ENCODE measurements at regions not wholly inside any gene's neighbourhood (a gene's known extent, or its start where the extent isn't known, plus 50 kb on each side); places are given as distances from the start of the nearest gene placed in this dataset.
"Not testable (repeated sequence)": the region's sequence is repeated elsewhere in the genome, so short reads cannot be mapped to it uniquely, and the experiment has no call there.

DNA sequence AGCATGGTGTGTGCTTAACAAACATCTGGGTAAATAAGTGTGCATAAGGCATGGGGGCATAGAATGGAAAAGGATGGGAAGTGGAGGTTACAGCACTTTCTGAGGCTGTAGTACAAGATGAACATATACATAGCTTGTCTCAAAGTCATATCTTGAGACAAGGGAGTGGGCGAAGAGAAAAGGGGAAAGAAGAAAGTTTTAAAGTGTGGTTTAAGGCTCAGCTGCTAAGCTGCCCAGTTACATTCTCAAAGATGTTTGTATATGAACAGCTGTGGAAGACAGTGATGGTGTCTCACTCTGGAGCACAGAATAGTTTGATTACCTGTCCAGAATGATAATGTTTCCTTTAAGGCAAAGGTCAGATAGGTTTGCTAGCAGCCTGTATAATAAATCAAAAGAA is 61.9 kb upstream of the LANCL2 start:
- no peak for DNase-seq (ENCODE audit: low read depth)

DNA sequence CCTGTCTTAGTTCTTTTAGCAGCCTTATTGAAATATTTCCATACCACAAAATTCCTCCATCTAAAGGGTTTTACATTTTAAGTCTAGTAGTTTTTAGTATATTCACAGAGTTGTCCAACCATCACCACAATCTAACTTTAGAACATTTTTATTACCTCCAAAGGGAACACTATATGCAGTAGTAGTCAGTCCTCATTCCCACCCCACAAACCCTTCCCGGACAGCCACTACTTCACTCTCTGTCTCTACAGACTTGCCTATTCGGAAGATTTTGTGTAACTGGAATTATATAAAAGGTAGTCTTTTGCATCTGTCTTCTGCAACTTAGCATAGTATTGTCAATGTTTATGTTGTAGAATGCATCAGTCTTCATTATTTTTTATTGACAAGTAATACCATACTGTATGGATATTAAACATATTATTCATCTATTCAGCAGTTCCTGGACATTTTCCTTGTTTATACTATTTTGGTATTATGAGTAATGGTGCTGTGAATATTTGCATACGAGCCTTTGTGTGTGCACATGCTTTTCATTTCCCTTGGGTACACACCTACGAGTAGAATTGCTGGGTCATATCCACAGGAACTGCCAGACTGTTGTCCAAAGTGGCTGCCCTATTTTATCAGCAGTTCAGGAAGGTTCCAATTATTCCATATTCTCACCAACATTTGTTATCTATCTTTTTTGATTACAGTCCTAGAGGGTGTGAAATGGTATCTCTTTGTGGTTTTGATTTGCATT is 60.9 kb upstream of the LANCL2 start:
- DNase-seq (ENCODE audit: low read depth) = peak; percentile 31

DNA sequence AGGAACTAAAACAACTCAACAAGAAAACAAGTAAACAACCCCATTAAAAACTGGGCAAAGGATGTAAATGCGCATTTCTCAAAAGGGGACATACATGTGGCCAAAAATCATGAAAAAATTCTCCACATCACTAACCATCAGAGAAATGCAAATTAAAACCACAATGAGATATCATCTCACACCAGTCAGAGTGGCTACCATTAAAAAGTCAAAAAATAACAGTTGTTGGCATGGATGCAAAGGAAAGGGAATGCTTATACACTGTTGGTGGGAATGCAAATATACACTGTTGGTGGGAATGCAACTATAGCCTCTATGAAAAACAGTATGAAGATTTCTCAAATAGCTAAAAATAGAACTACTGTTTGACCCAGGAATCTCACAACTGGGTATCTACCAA is 60.0 kb upstream of the LANCL2 start:
- no peak for DNase-seq (ENCODE audit: low read depth)

DNA sequence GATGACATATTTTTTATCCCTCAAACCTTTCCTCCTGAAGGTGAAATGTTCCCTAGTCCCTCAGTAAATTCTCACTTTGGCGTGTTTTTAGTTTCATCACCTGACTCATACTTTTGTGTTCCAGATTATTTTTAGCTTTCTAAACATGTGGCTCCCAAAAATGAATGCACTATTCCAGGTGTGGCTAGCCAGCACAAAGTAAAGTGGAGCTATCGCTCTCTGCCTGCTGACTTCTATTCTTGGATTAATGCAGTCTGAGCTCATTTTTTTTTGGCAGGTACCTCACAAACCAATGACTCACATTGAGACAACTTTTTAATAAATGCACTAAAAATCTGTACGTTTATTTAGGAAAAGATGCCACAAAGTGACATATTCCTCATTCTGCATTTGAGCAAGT is 58.8 kb upstream of the LANCL2 start:
- peak; percentile 28 for DNase-seq (ENCODE audit: low read depth)

DNA sequence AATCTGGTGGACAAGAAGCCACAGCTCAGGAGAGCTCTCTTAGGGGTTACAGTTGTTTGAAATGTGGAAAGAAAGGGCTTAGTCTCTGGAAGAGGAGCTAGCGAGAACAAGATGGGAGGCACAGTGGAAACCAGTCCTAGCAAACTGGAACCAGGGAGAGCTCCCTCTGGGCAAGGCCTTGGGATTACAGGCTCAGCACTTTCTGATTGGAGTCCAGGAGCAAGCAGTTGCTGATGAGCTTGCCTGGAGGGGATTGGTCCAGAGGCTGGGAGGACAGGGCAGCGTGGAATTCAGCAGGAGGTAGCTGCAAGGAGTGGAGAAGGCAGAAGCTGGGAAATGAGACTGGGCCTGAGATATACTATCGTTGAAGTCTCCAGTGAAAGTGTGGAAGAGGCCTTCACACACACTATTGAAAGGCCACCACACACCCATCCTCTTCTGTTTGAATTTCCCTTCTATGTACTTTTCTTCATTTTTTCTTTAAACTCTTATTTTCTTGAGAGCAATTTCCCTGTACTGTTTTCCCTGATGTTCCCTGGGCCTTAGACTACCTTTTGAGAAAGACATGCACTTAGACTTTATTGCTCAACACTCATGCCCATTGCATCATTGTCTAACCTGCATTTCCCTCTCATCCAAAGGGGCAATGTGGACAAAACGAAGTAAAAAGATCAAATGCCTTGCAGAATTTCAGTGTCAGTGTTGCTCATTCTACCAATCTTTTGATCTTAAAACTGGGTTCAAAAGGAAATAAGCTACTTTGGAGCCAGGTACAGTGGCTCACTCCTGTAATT is 57.8 kb upstream of the LANCL2 start:
- peak; percentile 48 for DNase-seq (ENCODE audit: low read depth)

DNA sequence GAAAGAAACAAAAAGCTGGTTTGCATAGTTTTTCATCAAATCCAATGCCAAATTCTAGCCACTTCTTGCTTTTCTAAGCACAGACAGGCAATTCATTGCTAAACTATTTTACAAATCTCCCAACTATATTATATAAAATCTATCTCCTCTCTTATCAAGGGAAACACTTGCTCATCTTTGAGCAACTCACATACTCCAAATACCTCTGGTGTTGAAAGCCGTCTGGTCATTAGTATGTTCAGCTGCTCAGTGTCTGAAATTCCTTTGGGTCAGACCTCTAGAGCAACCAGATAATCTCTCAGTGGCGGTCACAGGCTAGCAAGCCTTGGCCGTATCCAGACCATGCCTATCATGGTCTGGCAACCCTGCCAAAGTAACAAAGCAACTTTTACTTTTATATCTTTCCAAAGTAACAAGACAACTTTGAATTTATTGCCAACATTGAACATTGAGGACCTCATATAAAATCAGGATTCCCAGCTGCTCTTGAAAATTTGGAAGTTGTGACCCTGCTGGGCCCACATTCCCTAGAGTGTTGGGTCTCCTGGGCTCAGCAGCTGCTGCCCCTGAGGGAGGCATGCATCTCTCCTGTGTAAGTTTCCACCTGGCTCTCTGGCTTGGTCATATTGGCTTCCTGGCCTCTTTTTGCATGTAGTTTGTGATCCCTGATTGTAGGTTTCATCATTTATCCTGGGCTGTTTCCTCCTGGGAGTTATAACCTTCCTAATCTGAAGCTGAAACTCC is 56.8 kb upstream of the LANCL2 start:
- DNase-seq (ENCODE audit: low read depth) = peak; percentile 98

DNA sequence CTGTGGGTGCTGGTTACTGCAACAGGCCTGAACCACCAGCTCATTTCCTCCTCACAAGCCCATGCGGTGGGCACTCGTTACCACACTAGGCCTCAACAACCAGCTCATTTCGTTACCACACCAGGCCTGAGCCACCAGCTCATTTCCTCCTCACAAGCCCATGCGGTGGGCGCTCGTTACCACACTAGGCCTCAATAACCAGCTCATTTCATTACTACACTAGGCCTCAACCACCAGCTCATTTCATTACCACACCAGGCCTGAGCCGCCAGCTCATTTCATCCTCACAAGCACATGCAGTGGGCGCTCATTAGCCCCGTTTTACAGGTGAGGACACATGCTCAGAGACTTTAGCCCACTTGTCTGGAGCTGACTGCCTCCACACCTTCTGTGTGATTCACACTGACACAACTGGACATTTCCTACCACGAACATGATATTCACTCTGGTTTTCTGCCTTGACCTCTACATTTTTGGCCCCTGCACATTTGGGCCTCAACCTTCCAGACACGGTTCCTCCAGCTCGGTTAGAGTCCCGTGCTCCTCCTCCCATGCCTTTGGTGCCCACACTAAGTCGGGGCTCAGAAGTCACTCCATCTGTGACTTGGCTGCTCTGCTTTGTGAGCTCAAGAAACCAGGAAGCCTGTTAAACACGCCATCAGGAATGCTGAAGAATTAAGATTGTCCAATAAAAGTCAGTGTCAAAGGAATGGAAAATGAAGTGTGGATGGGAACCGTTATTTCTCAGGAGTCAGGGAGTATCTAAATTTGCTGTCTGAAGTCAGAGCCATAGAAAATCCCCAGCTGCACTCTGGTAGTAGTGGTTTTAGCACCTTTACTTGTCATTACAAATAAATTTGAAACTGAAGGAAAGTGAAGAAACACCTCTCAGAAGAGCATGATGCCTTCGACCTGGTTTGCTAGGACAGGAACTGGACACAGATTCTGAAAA is 55.8 kb upstream of the LANCL2 start:
- peak; percentile 12 for DNase-seq (ENCODE audit: low read depth)

DNA sequence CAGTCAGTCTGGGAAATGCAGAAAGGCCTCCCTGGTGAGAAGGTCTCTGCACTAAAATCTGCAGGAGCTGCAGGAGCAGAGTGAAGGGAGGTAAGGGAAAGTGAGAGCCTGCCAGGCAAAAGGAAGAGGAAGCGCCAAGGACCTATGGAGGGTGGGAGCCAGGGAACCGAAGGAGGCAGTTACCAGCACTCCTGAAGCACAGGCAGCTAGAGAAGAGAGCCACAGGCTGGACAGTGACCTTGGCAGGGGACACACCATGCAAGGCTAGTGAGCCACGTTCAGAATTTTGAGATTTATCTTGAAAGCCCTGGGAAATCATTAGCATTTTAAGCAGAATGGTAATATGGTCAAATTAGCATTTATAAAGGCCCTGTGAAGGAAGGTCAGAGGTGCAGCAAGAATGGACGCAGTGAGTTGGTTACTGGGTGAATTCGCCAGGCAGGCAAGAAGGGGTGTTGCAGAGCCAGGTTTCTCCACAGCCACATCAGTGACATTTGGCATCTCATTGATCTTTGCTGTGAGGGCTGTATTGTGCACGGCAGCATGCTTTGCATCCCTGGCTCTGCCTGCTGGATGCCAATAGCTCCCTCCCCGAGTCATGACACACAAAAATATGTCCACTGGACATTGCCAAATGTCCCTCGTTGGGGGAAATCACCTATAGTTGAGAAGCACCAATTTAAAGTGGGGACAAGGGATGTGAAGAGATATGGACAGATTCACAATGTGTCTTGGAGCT is 54.7 kb upstream of the LANCL2 start:
- no peak for DNase-seq (ENCODE audit: low read depth)

DNA sequence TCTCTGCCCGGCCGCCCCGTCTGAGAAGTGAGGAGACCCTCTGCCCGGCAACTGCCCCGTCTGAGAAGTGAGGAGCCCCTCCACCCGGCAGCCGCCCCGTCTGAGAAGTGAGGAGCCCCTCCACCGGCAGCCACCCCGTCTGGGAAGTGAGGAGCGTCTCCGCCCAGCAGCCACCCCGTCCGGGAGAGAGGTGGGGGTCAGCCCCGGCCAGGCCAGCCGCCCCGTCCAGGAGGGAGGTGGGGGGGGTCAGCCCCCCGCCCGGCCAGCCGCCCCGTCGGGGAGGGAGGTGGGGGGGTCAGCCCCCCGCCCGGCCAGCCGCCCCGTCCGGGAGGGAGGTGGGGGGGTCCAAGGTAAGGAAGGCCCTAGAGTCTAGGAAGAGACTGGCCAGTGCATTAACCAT is 53.2 kb upstream of the LANCL2 start:
- DNase-seq (ENCODE audit: low read depth) = not testable (repeated sequence)

DNA sequence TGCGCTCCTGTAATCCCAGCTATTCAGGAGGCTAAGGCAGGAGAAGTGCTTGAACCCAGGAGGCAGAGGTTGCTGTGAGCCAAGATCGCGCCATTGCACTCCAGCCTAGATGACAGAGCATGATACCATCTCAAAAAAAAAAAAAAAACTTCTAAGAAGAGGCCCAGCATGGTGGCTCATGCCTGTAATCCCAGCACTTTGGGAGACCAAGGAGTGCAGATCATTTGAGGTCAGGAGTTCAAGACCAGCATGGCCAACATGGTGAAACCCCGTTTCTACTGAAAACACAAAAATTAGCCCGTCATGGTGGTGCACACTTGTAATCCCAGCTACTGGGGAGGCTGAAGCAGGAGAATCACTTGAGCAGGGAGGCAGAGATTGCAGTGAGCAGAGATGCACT is 51.5 kb upstream of the LANCL2 start:
- DNase-seq (ENCODE audit: low read depth) = not testable (repeated sequence)

DNA sequence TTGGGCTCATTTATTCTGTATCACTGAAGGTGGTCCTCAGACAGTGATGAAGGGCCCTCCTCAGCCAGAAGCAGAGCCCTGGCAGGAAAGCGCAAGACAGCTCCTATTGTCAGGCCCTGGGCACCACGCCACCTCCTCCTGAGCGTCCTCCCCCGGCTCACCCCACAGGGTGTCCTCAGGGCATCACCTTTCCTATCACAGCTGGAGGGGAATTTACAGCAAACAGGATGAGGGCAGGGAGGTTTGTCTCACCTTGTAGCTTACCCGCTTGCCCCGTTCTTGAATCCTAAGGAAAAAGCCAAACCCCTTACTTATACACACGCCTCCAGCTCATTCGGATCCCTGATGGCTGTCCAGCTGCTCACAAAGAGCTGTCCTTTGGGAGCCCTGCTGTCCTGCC is 50.2 kb upstream of the LANCL2 start:
- DNase-seq (ENCODE audit: low read depth) = no peak
